HG02852 (cell line): ENCODE measurements at regions not wholly inside any gene's neighbourhood (a gene's known extent, or its start where the extent isn't known, plus 50 kb on each side); places are given as distances from the start of the nearest gene placed in this dataset.

Experiments used
- ATAC-seq: cut with Tn5 transposase; IDR thresholded peaks from one replicate; pipeline ENCODE4 v1.9.1; 2021; ENCODE audit warnings: mild to moderate bottlenecking, moderate library complexity; ENCODE audit not compliant: unreplicated experiment

GRCh38 chr14:71524320-71524982, 407.8 kb upstream of the RGS6 start:
- peak; percentile 56 for ATAC-seq

- ATAC-seq = no peak
These were observed 406.5 kb upstream of the RGS6 start for GRCh38 chr14:71525663-71526221.

DNA sequence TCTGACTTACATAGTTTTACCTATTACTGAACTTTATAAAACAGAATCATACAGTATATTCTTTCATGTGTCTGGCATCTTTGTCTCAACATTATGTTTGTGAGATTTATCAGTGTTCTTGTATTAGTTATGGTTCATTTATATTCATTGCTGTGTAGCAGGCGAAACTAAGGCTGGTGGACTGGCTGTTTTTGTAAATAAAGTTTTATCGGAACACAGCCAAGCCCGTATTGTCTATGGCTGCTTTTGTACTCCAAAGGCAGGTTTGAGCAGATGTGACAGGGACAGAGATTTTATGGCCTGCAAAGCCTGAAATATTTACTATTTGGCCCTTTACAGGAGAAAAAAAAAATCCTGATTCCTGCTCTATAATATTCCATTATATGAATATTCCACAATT, 405.8 kb upstream of the RGS6 start:
- no peak for ATAC-seq

GRCh38 chr14:71527838-71528237, 404.4 kb upstream of the RGS6 start:
- ATAC-seq = no peak

DNA sequence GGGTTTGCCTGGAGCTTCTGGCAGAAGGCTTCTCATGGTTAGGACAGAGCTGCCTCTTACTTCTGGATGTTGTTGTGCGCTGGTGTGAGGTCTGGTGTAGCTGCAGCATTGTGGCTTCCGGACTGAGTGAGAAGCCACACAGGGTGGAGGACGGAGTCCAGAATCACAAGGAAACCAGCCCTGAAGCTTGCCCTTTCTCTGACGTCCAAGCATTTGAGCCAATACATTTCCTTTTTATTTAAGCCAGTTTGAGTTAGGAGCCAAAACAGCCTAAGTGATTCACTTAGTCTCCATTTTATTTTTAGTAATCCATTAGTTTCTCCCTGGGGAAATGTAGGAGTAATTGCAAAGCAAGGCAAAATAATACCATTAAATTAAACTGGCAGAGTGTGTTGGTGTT, 402.4 kb upstream of the RGS6 start:
- ATAC-seq = no peak

GRCh38 chr14:71532344-71532743, 399.9 kb upstream of the RGS6 start:
- no peak for ATAC-seq

DNA sequence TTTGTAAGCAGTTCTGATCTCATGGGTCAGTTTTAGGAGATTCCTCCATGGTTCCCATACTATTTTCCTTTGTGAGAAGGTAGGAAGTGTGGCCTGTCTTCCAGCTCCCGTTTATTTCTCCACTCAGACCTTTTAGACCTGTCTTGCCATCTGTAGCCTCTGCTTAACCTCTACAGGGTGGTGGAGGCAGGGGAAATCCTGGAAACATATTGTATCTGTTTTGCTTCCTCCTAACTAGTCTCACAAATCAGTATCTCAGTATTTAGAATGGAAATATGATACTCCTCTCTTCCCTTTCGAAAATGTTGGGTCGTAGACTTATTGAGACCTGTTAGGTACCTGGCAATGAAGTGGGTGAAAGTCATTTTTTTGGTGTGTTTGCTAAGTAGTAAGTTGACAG, 399.4 kb upstream of the RGS6 start:
- no peak for ATAC-seq

- ATAC-seq = no peak
These were observed 398.8 kb upstream of the RGS6 start for GRCh38 chr14:71533390-71533789.

DNA sequence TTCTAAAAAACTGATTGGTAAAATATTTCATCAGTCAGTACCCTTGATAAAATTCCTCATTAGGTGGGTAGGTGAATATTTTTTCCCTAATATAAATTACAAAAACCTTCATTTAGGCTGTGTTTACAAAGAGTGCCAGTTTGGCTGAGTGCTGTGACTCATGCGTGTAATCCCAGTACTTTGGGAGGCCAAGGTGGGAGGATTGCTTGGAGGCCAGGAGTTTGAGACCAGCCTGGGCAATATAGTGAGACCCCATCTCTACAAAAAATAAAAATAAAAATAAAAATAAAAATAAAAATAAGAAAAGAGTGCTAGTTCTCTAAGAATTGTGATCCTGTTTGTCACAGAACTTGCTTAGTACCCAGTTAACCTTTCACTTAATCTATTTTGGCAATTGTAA, 398.4 kb upstream of the RGS6 start:
- no peak for ATAC-seq

GRCh38 chr14:71534506-71534905, 397.7 kb upstream of the RGS6 start:
- no peak for ATAC-seq

DNA sequence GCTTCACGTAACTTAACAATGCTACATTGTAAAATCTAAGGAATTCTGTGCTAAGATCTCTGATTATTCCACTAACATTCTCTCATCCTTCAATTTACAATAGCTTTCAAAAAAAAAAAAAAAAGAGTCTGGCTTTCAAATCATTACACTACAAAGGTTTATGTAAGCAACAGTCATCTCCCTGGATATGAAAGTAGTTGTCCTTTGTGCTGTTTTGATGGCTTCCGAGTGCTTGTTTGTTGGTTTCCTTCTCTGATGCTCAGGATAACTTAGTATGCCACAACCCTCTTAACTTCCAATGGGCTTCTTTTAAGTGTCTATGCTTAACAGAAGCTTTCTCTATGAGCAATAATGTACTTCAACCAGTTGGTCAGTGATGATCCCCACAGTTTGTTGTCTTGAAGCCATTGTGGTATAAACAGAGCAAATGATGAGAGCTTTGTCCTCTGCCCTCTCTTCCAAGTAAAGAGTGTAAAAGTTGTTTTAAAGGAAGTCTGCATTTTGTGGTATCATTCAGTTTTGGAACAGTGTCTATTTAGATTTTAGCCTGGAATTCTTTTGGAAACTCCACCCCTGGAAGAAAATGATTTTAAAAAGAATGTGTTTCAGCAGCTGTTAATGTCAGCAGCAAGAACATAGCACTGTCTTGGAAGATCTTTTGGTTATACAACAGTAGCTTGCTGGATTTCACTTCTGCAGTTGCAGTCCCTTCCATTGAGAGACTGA, 396.1 kb upstream of the RGS6 start:
- no peak for ATAC-seq

DNA sequence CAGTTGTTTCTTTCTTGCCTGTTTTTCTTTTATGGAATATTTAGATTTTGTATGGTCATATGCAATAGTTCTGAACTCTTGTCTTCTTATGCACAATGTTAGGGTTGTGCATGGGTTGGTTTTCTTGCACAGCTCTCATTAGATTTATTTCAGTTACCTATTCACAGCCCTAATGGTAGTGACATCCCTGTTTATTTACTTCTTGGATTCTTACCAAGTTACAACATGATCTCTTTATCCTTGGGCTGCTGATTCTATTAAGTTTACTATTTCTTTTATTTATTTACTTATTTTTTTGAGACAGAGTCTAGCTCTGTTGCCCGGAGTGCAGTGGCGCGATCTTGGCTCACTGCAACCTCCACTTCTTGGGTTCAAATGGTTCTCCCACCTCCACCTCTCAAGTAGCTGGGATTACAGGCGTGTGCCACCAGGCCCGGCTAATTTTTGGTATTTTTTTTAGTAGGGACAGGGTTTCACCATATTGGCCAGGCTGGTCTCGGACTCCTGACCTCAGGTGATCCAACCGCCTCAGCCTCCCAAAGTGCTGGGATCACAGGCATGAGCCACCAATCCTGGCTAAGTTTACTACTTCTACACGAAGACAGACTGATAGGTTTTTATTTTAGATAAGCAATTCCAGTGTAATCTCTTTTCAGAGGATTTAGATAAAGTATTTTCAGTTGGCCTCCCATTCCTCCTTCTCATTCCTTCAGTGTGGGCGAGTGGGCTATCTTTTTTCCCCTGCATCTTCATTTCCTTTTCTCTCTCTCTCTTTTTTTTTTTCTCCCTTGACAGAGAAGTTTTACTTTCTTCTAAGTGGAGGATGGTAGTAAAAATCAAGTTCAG, 395.1 kb upstream of the RGS6 start:
- no peak for ATAC-seq

DNA sequence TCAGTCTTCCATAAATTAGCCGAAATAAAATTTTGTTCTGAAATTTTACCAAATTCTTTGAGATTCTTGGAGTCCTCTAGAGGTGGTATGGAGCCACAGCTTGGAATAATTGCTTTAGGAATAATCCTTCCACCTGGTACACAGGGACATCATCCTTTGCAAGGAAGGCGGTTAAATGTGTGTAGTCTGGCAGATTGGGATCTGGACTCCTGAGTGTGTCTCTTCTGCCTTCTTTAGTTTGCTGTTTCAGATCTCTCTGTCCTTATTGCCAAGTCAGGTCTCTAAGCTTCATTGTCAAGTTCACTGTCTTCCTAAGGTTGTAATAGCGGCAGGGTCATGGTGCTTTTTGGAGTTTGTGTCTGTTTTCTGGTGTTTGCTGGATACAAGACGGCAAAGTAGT, 393.9 kb upstream of the RGS6 start:
- no peak for ATAC-seq

- no peak for ATAC-seq
These were observed 393.1 kb upstream of the RGS6 start for GRCh38 chr14:71538938-71539649.

- ATAC-seq = no peak
These were observed 392.5 kb upstream of the RGS6 start for GRCh38 chr14:71539650-71540285.

GRCh38 chr14:71541271-71541670, 391.0 kb upstream of the RGS6 start:
- ATAC-seq = no peak

DNA sequence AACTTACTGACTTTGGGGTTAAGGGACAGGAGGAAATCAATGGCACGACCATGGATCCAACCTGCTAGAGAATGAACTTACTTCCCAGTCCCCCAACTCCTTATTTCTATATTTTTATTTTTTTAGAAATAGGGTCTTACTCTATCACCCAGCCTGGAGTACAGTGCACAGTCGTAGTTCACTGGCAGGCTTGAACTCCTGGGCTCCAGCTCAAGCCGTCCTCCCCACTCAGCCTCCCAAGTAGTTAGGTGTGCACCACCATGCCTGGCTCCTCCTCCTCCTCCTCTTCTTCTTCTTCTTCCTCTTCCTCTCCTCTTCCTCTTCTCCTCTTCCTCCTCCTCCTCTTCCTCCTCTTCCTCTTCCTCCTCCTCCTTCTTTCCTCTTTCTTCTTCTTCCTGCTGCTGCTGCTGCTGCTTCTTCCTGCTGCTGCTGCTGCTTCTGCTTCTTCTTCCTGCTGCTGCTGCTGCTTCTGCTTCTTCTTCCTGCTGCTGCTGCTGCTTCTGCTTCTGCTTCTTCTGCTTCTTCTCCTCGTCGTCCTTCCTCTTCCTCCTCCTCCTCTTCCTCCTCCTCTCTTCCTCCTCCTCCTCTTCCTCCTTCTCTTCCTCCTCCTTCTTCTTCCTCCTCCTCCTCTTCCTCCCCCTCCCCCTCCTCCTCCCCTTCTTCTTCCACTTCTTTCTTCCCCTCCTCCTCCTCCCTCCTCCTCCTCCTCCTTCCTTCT, 390.1 kb upstream of the RGS6 start:
- no peak for ATAC-seq

DNA sequence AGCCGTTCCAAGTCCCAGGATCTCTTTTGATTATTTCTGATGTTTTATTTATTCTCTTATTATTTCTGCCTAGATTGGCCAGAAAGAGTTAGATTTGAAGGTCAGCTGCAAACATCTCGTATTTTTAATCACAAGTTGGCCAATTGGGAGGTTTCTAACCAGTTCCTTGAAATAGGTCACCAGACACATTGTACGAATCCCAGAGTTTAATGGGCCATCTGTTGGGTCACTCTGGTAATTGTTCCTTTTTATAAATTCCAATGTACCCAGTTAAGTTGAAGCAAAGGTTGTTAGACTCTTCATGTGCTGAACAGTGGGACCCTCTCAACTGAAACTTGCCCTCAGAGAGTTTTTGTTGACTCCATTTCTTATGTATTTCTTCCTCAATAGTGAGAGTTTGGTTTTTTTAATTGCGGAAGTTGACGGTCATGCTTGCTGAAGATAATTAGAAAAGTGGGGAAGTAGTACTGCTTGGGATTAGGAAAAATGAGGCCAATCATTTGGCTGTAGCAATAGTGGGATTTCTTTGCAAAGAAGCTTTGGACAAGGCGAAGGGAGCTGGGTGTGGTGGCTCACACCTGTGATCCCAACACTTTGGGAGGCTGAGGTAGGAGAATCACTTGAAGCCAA, 382.7 kb upstream of the RGS6 start:
- ATAC-seq = no peak

DNA sequence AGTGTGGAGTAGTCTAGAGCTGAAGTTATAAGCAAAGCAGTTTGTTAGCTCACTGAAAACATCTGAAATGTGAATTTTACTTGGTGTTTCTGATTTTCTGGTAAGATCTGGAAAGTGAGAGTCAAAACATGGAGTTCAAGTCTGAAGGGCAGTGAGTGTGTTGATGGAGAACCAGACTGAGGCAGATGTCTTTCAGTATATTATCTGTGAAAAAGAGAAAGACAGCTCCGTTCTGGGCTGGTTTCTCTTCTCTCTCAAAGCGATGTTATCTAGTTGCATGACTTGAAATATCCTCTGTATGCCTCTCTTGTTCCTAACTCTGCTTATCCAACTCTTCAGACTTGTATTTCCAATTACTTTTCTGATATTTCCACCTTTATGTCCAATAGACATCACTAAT, 381.9 kb upstream of the RGS6 start:
- peak; percentile 49 for ATAC-seq
